Smooth muscle cell (in vitro differentiated cells): ENCODE measurements at regions not wholly inside any gene's neighbourhood (a gene's known extent, or its start where the extent isn't known, plus 50 kb on each side); places are given as distances from the start of the nearest gene placed in this dataset.

Source experiments
- DNase-seq: peaks from one replicate; lab custom pipeline; 2025; ENCODE audit not compliant: unreplicated experiment; lab: John Stamatoyannopoulos, UW
- H2AFZ ChIP-seq: fragments of 200-600 bp; sonication (generic); 2 replicates; pipeline ENCODE4 v1.6.0; 2016; ENCODE audit warnings: antibody characterized with exemption, low read depth, mild to moderate bottlenecking
- H3F3A ChIP-seq: fragments of 200-600 bp; sonication (generic); 2 replicates; pipeline ENCODE4 v1.6.0; 2017; ENCODE audit warnings: antibody characterized with exemption, low read depth
- H3K27ac ChIP-seq: fragments of 200-600 bp; sonication (generic); 2 replicates; pipeline ENCODE4 v1.5.1; 2016; ENCODE audit warnings: low read depth, mild to moderate bottlenecking
- H3K27me3 ChIP-seq: fragments of 200-600 bp; sonication (generic); 2 replicates; pipeline ENCODE4 v1.6.1; 2016; ENCODE audit warnings: low read depth, mild to moderate bottlenecking
- H3K36me3 ChIP-seq: fragments of 200-600 bp; sonication (generic); 2 replicates; pipeline ENCODE4 v1.5.1; 2016; ENCODE audit warnings: low read depth
- H3K4me1 ChIP-seq: fragments of 200-600 bp; sonication (generic); 2 replicates; pipeline ENCODE4 v1.5.1; 2016; ENCODE audit warnings: low read depth
- H3K4me2 ChIP-seq: fragments of 200-600 bp; sonication (generic); 2 replicates; pipeline ENCODE4 v1.6.0; 2016; ENCODE audit warnings: mild to moderate bottlenecking
- H3K4me3 ChIP-seq: fragments of 200-600 bp; sonication (generic); 2 replicates; pipeline ENCODE4 v1.5.1; 2016; ENCODE audit warnings: mild to moderate bottlenecking
- H3K79me2 ChIP-seq: fragments of 200-600 bp; sonication (generic); 2 replicates; pipeline ENCODE4 v1.6.0; 2016; ENCODE audit warnings: low read depth, mild to moderate bottlenecking
- H3K9ac ChIP-seq: fragments of 200-600 bp; sonication (generic); 2 replicates; pipeline ENCODE4 v1.6.0; 2016; ENCODE audit warnings: low read depth
- H3K9me3 ChIP-seq: fragments of 200-600 bp; sonication (generic); replicated peaks from 2 replicates; pipeline ENCODE4 v1.5.1; 2016; ENCODE audit warnings: low read depth
- H4K20me1 ChIP-seq: fragments of 200-600 bp; sonication (generic); 2 replicates; pipeline ENCODE4 v1.6.0; 2016; ENCODE audit warnings: low read depth
- CTCF ChIP-seq: fragments of 200-600 bp; sonication (generic); IDR thresholded peaks from 2 replicates; pipeline ENCODE4 v1.5.1; 2017; ENCODE audit warnings: borderline replicate concordance, mild to moderate bottlenecking, antibody characterized with exemption; ENCODE audit not compliant: insufficient read depth, poor library complexity, severe bottlenecking
- WGBS: methylation state at CpG from one replicate; pipeline ENCODE4 v1.1.7; 2016; ENCODE audit warnings: low lambda C conversion rate; 5-methylcytosine and 5-hydroxymethylcytosine counted together

- Histone ChIP-seq H3K4me2 (no peak overlapping the region), H3K9ac (no peak overlapping the region), H3F3A (peaks cover 22% of the 10 kb centered on the region), H3K27ac (no peak overlapping the region), H3K4me1 (peaks cover 3% of the 10 kb centered on the region), H3K9me3 (no peaks in the 10 kb centered on the region), H3K79me2 (no peaks in the 10 kb centered on the region), H3K27me3 (no peaks in the 10 kb centered on the region), H4K20me1 (no peaks in the 10 kb centered on the region), H3K4me3 (no peak overlapping the region), H3K36me3 (no peaks in the 10 kb centered on the region), H2AFZ (no peak overlapping the region)
- no peak for DNase-seq
- no peak for TF ChIP-seq CTCF
- WGBS, result 83% methylated on average over 11 of the region's 11 CpGs
Observed at GRCh38 chr9:129344641-129345495, 166.8 kb upstream of the IER5L start.

DNA sequence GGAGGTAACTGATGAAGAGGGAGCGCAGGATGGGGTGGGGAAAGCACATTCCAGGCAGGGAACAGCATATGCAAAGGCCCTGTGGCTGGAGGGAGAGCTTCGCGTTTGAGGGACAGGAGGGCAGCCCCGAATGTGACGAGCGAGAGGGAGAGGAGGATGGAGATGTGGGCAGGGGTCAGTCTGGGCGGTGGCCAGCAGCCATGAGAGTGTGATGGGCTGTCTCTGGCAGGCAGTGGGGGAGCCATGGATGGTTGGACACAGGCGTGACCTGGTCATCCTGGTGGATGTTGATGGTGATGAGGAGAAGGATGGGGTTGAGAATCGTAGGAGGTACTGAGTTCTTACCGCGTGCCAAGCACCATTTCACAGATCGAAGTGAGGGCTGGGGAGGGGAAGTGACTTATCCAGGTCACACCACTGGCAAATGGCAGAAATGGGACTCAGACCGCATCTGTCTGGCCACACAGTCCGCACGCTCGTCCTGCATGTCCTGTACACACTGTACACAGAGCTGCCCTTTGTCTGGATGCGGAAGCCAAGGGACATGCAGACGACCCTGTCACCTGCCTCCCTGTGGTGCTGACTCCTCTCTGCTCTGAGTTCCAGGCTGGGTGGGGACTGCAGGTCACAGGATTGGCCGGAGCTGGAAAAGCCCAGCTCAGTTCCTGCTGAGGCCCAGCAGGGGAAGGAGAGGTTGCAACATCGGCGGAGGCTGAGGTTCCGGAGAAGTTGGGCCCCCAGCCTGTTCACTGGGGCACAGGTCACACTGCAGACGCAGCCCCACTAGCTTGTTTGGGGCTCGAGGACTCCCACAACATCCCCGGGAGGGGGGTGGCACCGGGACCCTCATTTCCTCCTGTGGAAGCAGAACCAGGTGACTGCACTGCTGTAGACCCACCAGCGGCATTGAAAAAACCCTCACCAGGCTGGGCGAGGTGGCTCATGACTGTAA, 165.6 kb upstream of the IER5L start:
- 83% methylated on average over 28 of the region's 28 CpGs for WGBS
- no peaks in the 10 kb centered on the region for H4K20me1 ChIP-seq
- H3K4me1 ChIP-seq, result peaks cover 7% of the 10 kb centered on the region
- no peaks in the 10 kb centered on the region for H3K27me3 ChIP-seq
- no peak overlapping the region for H3K4me3 ChIP-seq
- H2AFZ ChIP-seq, result no peak overlapping the region
- peaks cover 32% of the 10 kb centered on the region for H3F3A ChIP-seq
- no peaks in the 10 kb centered on the region for H3K36me3 ChIP-seq
- no peak overlapping the region for H3K9ac ChIP-seq
- H3K9me3 ChIP-seq, result no peaks in the 10 kb centered on the region
- TF ChIP-seq CTCF, result no peak
- H3K79me2 ChIP-seq, result no peaks in the 10 kb centered on the region
- DNase-seq, result no peak
- no peak overlapping the region for H3K27ac ChIP-seq
- no peak overlapping the region for H3K4me2 ChIP-seq

- no peaks in the 10 kb centered on the region for H3K9me3 ChIP-seq
- DNase-seq, result no peak
- no peak for TF ChIP-seq CTCF
- H3K27ac ChIP-seq, result no peak overlapping the region
- H2AFZ ChIP-seq, result no peak overlapping the region
- H3K4me2 ChIP-seq, result no peak overlapping the region
- H3K4me1 ChIP-seq, result peaks cover 8% of the 10 kb centered on the region
- no peaks in the 10 kb centered on the region for H4K20me1 ChIP-seq
- H3K4me3 ChIP-seq, result no peak overlapping the region
- no peaks in the 10 kb centered on the region for H3K27me3 ChIP-seq
- H3K79me2 ChIP-seq, result no peaks in the 10 kb centered on the region
- WGBS, result 95% methylated on average over 16 of the region's 16 CpGs
- H3K9ac ChIP-seq, result no peak overlapping the region
- H3K36me3 ChIP-seq, result no peaks in the 10 kb centered on the region
- H3F3A ChIP-seq, result peaks cover 28% of the 10 kb centered on the region
Observed at GRCh38 chr9:129342591-129343423, 164.7 kb upstream of the IER5L start.
